ENCODE measurements at regions not wholly inside any gene's neighbourhood (a gene's known extent, or its start where the extent isn't known, plus 50 kb on each side); places are given as distances from the start of the nearest gene placed in this dataset.

- H3K36me3 ChIP-seq = no peaks in the 10 kb centered on the region
- no peak for TF ChIP-seq CTCF (IDR thresholded peaks at IDR 0.05)
- no peaks in the 10 kb centered on the region for H3K27me3 ChIP-seq
- H3K27ac ChIP-seq = no peak overlapping the region
- FAIRE-seq (no peak), DNase-seq (no peak), ATAC-seq (no peak)
- H3K4me1 ChIP-seq = no peaks in the 10 kb centered on the region
- intact Hi-C loops (cut with DNase I) = no loop called here
- H3K9me3 ChIP-seq = no peaks in the 10 kb centered on the region
- no peak overlapping the region for H3K4me3 ChIP-seq
- 56 to 65% methylated on average over 2 of the region's 2 CpGs for WGBS, 2 donors
These were observed 184.0 kb downstream of the KCNE4 start for GRCh38 chr2:223235986-223236385.

- WGBS, 2 donors = 86 to 95% methylated on average over 2 of the region's 2 CpGs
- intact Hi-C loops (cut with DNase I) = no loop called here
- H3K27ac ChIP-seq = no peak overlapping the region
These were observed 186.3 kb downstream of the KCNE4 start for GRCh38 chr2:223238301-223238700.

GRCh38 chr2:223243233-223243632 lies 191.2 kb downstream of the KCNE4 start:
- TF ChIP-seq CTCF (IDR thresholded peaks at IDR 0.05) = no peak
- FAIRE-seq = no peak
- Histone ChIP-seq H3K27me3 (no peaks in the 10 kb centered on the region), H3K36me3 (no peaks in the 10 kb centered on the region), H3K4me3 (no peak overlapping the region), H3K9me3 (no peaks in the 10 kb centered on the region), H3K27ac (no peak overlapping the region), H3K4me1 (no peaks in the 10 kb centered on the region)
- intact Hi-C loops (cut with DNase I) = no loop called here
- WGBS, 2 donors = 64 to 70% methylated on average over 3 of the region's 3 CpGs
- no peak for DNase-seq
- ATAC-seq = no peak

More at GRCh38 chr2:223238301-223238700, 186.3 kb downstream of the KCNE4 start:
- FAIRE-seq (no peak), DNase-seq (no peak), ATAC-seq (no peak)
- Histone ChIP-seq H3K4me1 (no peaks in the 10 kb centered on the region), H3K27me3 (no peaks in the 10 kb centered on the region), H3K4me3 (no peak overlapping the region), H3K9me3 (no peaks in the 10 kb centered on the region), H3K36me3 (no peaks in the 10 kb centered on the region)
- TF ChIP-seq CTCF (IDR thresholded peaks at IDR 0.05) = no peak

GRCh38 chr2:223247136-223247535 lies 195.1 kb downstream of the KCNE4 start:
- no peak overlapping the region for H3K4me3 ChIP-seq
- intact Hi-C loops (cut with DNase I) = no loop called here
- DNase-seq (no peak), ATAC-seq (no peak), FAIRE-seq (no peak)
- H3K4me1 ChIP-seq = no peaks in the 10 kb centered on the region
- H3K27me3 ChIP-seq = no peaks in the 10 kb centered on the region
- TF ChIP-seq CTCF (IDR thresholded peaks at IDR 0.05) = no peak
- 86 to 91% methylated on average over 3 of the region's 3 CpGs for WGBS, 2 donors
- H3K36me3 ChIP-seq = no peaks in the 10 kb centered on the region
- no peak overlapping the region for H3K27ac ChIP-seq
- H3K9me3 ChIP-seq = no peaks in the 10 kb centered on the region

- WGBS, 2 donors = 83 to 84% methylated on average over 10 of the region's 10 CpGs
- TF ChIP-seq CTCF (IDR thresholded peaks at IDR 0.05) = no peak
- H3K9me3 ChIP-seq = no peaks in the 10 kb centered on the region
- FAIRE-seq (no peak), ATAC-seq (no peak), DNase-seq (no peak)
- H3K36me3 ChIP-seq = no peaks in the 10 kb centered on the region
- H3K4me1 ChIP-seq = no peaks in the 10 kb centered on the region
- no peak overlapping the region for H3K4me3 ChIP-seq
- intact Hi-C loops (cut with DNase I) = no loop called here
- H3K27me3 ChIP-seq = no peaks in the 10 kb centered on the region
- no peak overlapping the region for H3K27ac ChIP-seq
These were observed 199.8 kb downstream of the KCNE4 start for GRCh38 chr2:223251656-223252229.
